C4-2B (cell line): ENCODE measurements at regions not wholly inside any gene's neighbourhood (a gene's known extent, or its start where the extent isn't known, plus 50 kb on each side); places are given as distances from the start of the nearest gene placed in this dataset.

Experiments
- H3K27ac ChIP-seq: fragments of 450-650 bp; 2 replicates; pipeline ENCODE4 v1.5.1; 2017
- CTCF ChIP-seq: fragments of 450-650 bp; conservative IDR thresholded peaks from 2 replicates; pipeline ENCODE4 v1.5.1; 2017; ENCODE audit warnings: mild to moderate bottlenecking
- ZFX ChIP-seq: fragments of 450-650 bp; IDR thresholded peaks from 2 replicates; pipeline ENCODE4 v1.6.1; 2017

- H3K27ac ChIP-seq = no peak overlapping the region
- no peak for TF ChIP-seq ZFX
- TF ChIP-seq CTCF = no peak
Measured at GRCh38 chr6:51430589-51430988, 611.9 kb downstream of the TFAP2B start.

- no peak overlapping the region for H3K27ac ChIP-seq
- TF ChIP-seq CTCF = no peak
- TF ChIP-seq ZFX = no peak
Measured at GRCh38 chr6:51432481-51432880, 613.8 kb downstream of the TFAP2B start.

- no peak overlapping the region for H3K27ac ChIP-seq
- no peak for TF ChIP-seq CTCF
- TF ChIP-seq ZFX = no peak
Measured at GRCh38 chr6:51450248-51450957, 631.7 kb downstream of the TFAP2B start.

GRCh38 chr6:51450958-51451357 is 632.3 kb downstream of the TFAP2B start:
- no peak for TF ChIP-seq ZFX
- TF ChIP-seq CTCF = no peak
- no peak overlapping the region for H3K27ac ChIP-seq

- TF ChIP-seq ZFX (no peak), CTCF (no peak)
- H3K27ac ChIP-seq = no peak overlapping the region
Measured at GRCh38 chr6:51456282-51456681, 631.1 kb downstream of the PKHD1 start.

GRCh38 chr6:51459958-51460357 is 627.5 kb downstream of the PKHD1 start:
- no peak for TF ChIP-seq ZFX
- TF ChIP-seq CTCF = no peak
- H3K27ac ChIP-seq = no peak overlapping the region

GRCh38 chr6:51462896-51463295 is 624.5 kb downstream of the PKHD1 start:
- TF ChIP-seq ZFX (no peak), CTCF (no peak)
- no peak overlapping the region for H3K27ac ChIP-seq
